Retinal pigment epithelial cell (primary cell): ENCODE measurements at regions not wholly inside any gene's neighbourhood (a gene's known extent, or its start where the extent isn't known, plus 50 kb on each side); places are given as distances from the start of the nearest gene placed in this dataset.
A peak's percentile ranks its signal among the peaks of the same experiment; 100 is the strongest.

Experiments
- DNase-seq: peaks from one replicate; pipeline ENCODE4 v3.0.0-alpha.2; 2010; ENCODE audit warnings: low read depth
- H3K4me3 ChIP-seq: 2 replicates; pipeline ENCODE4 v1.5.1; 2011; ENCODE audit warnings: mild to moderate bottlenecking, low read length, control low read depth, moderate library complexity
- TF ChIP-seq, protein P1 (sequence below): conservative IDR thresholded peaks from 2 replicates; pipeline ENCODE4 v1.5.1; 2011; ENCODE audit warnings: low read depth, low read length, control low read depth, inconsistent platforms

DNA sequence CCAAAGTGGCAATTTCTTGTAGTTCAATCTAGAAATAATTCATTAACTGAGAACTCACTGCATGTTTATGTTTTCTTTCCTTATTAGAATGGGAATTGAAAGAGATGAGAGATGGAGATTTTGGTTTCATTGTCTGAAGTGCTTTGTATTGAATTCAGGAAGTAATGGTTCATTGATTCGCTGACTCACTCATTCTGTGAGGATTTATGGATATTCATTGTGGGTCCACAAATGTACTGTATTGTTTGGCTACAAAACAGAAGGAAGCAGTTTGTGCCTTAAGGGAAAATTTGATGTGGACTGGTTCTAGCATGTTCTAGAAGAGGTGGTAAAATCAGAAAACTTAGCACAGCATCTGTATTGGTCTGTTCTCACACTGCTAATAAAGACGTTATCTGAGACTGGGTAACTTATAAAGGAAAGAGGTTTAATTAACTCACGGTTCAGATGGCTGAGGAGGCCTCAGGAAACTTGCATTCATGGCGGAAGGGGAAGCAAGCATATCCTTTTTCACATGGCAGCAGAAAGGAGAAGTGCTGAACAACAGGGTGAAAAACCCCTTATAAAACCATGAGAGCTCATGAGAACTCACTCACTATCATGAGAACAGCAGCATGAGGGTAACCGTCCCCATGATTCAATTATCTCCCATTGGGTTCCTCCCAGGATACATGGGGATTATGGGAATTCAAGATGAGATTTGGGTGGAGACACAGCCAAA lies 132.3 kb upstream of the VCX3A start:
- no peak for DNase-seq
- no peak overlapping the region for H3K4me3 ChIP-seq

DNA sequence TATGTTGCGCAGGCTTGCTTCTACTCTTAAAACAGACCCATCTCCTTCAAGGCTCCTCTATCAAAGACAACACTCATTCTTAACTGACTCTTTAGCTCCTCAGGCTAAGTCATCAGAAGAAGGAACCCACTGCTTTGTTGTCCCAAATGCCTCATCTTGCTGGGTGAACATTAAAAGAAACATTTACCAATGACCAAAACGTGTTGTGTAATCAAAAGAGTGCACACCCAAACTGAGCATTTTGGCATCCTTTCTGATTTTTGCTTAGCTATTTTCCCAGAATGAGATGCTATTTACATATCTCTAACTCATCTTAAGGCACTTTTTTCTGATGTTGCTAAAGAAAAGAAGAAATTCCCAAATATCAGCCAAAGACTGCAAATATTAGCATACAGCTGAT lies 131.7 kb upstream of the VCX3A start:
- no peak overlapping the region for H3K4me3 ChIP-seq
- TF ChIP-seq, protein P1, sequence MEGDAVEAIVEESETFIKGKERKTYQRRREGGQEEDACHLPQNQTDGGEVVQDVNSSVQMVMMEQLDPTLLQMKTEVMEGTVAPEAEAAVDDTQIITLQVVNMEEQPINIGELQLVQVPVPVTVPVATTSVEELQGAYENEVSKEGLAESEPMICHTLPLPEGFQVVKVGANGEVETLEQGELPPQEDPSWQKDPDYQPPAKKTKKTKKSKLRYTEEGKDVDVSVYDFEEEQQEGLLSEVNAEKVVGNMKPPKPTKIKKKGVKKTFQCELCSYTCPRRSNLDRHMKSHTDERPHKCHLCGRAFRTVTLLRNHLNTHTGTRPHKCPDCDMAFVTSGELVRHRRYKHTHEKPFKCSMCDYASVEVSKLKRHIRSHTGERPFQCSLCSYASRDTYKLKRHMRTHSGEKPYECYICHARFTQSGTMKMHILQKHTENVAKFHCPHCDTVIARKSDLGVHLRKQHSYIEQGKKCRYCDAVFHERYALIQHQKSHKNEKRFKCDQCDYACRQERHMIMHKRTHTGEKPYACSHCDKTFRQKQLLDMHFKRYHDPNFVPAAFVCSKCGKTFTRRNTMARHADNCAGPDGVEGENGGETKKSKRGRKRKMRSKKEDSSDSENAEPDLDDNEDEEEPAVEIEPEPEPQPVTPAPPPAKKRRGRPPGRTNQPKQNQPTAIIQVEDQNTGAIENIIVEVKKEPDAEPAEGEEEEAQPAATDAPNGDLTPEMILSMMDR = no peak
- DNase-seq = no peak

More for the DNA sequence above, 132.3 kb upstream of the VCX3A start:
- TF ChIP-seq, protein P1 = no peak

DNA sequence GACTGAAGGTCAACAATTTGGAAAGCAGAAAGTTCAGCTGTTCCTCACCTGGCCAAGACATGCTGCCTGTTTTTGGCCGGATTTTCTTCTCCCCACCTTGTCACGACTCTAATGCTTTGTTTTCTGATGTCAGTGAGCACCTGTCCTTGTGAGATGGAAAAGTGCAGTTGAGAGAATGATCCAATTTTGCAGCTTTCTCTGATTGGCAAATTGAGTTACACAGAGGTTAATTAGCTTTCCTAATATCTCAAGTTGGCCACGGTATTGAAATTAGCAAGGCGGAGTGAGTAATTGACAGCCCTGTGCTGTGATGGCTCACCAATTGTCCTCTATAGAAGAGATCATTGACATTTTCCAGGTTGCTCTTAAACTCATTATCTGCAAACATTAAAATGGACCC lies 126.8 kb upstream of the VCX3A start:
- no peak for DNase-seq
- H3K4me3 ChIP-seq = no peak overlapping the region
- TF ChIP-seq, protein P1 = no peak

DNA sequence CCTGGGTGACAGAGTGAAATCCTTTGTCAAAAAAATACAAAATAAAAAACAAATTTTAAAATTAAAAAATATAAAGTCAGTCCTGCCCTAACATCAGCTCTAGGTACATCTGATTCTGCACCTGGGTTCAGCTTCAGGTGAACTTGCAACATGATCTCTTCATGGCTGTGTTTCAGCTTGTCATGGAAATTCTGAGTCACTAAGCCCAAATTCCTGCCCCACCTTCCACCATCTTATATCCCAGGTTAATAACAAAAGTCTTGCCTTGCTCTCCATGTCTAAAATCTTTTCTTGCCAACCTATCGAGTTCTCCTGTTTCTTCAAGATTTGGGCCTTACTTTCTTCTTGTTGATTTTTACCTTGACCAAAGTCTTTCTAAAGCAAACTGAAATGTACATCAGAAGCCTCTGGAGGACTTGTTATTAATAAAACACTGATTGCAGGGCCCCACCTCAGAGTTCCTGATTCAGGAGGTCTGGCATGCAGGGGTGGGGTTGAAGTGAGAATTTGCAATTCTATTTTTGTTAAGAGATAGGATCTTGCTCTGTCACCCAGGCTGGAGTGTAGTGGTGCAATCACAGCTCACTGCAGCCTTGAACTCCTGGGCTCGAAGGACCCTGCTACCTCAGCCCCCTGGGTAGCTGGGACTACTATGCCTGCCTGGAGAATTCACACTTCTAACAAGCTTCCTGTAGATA lies 125.8 kb upstream of the VCX3A start:
- no peak overlapping the region for H3K4me3 ChIP-seq
- TF ChIP-seq, protein P1 = no peak
- no peak for DNase-seq

DNA sequence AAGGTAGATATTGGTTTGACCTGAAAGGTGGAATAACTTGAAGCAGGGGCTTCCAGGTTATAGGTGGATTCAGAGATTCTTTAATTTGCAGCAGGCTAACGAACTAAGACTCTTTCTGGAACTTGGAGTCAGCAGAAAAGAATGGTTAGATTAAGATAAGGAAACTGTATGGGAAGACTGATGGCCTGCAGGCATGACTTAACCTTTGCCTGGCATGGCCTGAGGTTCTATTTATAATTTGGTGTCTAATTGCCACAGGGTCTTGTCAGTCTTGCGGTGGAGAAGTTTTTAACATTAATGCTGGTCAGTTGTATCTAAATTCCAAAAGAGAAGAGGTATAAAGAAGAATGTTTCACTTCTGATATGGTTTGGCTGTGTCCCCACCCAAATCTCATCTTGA lies 110.3 kb upstream of the VCX3A start:
- DNase-seq = no peak
- TF ChIP-seq, protein P1 = no peak
- no peak overlapping the region for H3K4me3 ChIP-seq

DNA sequence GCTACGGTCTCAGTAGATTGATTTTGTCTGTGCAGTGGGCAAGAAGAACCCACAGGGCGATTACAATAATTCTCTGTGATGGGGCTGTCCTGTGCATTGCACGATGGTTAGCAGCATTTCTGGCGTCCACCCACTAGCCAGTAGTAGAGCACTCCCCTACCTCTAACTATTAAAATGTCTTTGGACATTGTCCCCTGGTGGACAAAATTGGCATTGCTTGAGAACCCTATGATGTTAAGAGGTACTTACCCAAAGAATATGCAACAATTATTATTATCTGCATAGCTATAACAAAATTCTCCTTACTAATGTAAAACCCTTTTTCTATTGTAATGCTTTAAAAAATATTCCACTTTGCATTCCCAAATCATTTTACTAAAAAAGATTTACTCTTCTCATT lies 109.5 kb upstream of the VCX3A start:
- no peak for DNase-seq
- TF ChIP-seq, protein P1 = peak; percentile 13
- no peak overlapping the region for H3K4me3 ChIP-seq

DNA sequence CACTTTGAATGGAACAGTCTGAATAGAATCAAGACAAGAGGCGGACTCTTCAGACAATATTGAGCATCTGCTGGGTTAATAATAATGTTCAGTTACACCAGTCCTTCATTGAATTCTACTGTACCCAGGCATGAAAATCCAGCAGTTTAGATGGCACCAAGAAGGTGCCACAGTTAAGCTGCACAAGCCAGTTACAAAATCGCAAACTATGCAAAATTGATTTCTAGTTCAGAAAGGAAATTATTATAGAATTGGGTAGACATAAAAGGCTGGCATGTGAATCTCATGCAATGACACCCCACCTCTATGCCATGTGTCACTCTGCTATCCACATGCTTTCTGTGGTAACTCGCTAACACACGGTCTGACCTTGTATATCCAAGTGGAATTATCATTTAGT lies 105.8 kb upstream of the VCX3A start:
- no peak overlapping the region for H3K4me3 ChIP-seq
- TF ChIP-seq, protein P1 = no peak

More for the DNA sequence above, 105.8 kb upstream of the VCX3A start:
- DNase-seq = no peak
